HepG2 (cell line): ENCODE measurements at regions not wholly inside any gene's neighbourhood (a gene's known extent, or its start where the extent isn't known, plus 50 kb on each side); places are given as distances from the start of the nearest gene placed in this dataset.
A peak's percentile ranks its signal among the peaks of the same experiment; 100 is the strongest.

Source experiments
- ATAC-seq: fragments of 200-7000 bp; cut with Tn5 transposase; 3 replicates; pipeline ENCODE4 v1.9.1; 2020; ENCODE audit warnings: mild to moderate bottlenecking, moderate library complexity
- BruUV-seq: library from RNA; stranded (reverse); fragments of 400-500 nt; replicated peaks from 2 replicates; lab custom pipeline; 2021; lab: Mats Ljungman, UMichigan
- CTCF ChIA-PET: fragments of 300-600 bp; formaldehyde crosslinking; extraction: SDS; loops from one replicate; lab custom pipeline; 2021; ENCODE audit warnings: low total read pairs, inconsistent platforms, low intra/inter-chr PET ratio; lab: Yijun Ruan, JAX
- POLR2A ChIA-PET: fragments of 350-600 bp; sonication (Branson Sonifier 250); formaldehyde crosslinking; loops from one replicate; lab custom pipeline; 2020; ENCODE audit warnings: antibody characterized with exemption, inconsistent platforms; lab: Yijun Ruan, JAX
- DNase-seq: peaks from one replicate; pipeline ENCODE4 v3.0.0-alpha.2; 2015; ENCODE audit warnings: low spot score
- FAIRE-seq: peaks from 3 replicates; lab custom pipeline; 2011; peaks lifted over from hg19 to GRCh38; lab: Jason Lieb, UNC
- H2AFZ ChIP-seq: one replicate; pipeline ENCODE4 v1.6.1; 2011; ENCODE audit warnings: low read length, inconsistent platforms
- H3K27ac ChIP-seq: fragments of 300-600 bp; 3 replicates; pipeline ENCODE4 v1.8.0; 2011; ENCODE audit warnings: mixed run types, mild to moderate bottlenecking, mixed read lengths, low read length, inconsistent platforms; ENCODE audit not compliant: insufficient read depth; ENCODE audit errors: extremely low read length
- H3K27me3 ChIP-seq, 2 experiments: fragments of 200-600 bp in 1 of 2; 2 replicates in 1 of 2; 3 replicates in 1 of 2; pipeline versions ENCODE4 v1.6.0 to v1.8.0; 2011; ENCODE audit warnings: low read length in 2 of 2, mild to moderate bottlenecking in 2 of 2, moderate library complexity in 2 of 2, inconsistent platforms in 1 of 2; ENCODE audit not compliant: insufficient read depth in 2 of 2, control insufficient read depth in 1 of 2
- H3K36me3 ChIP-seq, 2 experiments: fragments of 200-600 bp in 1 of 2; replicated peaks in 1 of 2; 2 replicates in 1 of 2; 3 replicates in 1 of 2; pipeline versions ENCODE4 v1.5.1 to v1.8.0; 2011; ENCODE audit warnings: low read length in 2 of 2, inconsistent platforms in 1 of 2; ENCODE audit not compliant: insufficient read depth in 2 of 2, control insufficient read depth in 1 of 2
- H3K4me1 ChIP-seq: 2 replicates; pipeline ENCODE4 v1.5.1; 2012; ENCODE audit warnings: low read length, inconsistent platforms; ENCODE audit not compliant: insufficient read depth
- H3K4me2 ChIP-seq: 2 replicates; pipeline ENCODE4 v1.6.0; 2011; ENCODE audit warnings: low read depth, low read length, inconsistent platforms
- H3K4me3 ChIP-seq, 3 experiments: fragments of 200-600 bp in 1 of 3; sonication (generic), shearing (Covaris generic) in 1 of 3; replicated peaks in 1 of 3; 2 replicates each; pipeline ENCODE4 v1.5.1; 2011 to 2016; ENCODE audit warnings: low read length in 3 of 3, inconsistent platforms in 2 of 3, low read depth in 2 of 3, mild to moderate bottlenecking in 2 of 3, control low read depth in 1 of 3, mixed read lengths in 1 of 3; ENCODE audit not compliant: insufficient read depth in 1 of 3
- H3K79me2 ChIP-seq: one replicate; pipeline ENCODE4 v1.6.1; 2011; ENCODE audit warnings: low read length, inconsistent platforms; ENCODE audit not compliant: insufficient read depth
- H3K9ac ChIP-seq: 2 replicates; pipeline ENCODE4 v1.6.0; 2011; ENCODE audit warnings: mild to moderate bottlenecking, low read depth, low read length, inconsistent platforms; ENCODE audit not compliant: insufficient read depth
- H3K9me3 ChIP-seq: 2 replicates; pipeline ENCODE4 v1.5.1; 2012; ENCODE audit warnings: mild to moderate bottlenecking, low read length
- H4K20me1 ChIP-seq: 2 replicates; pipeline ENCODE4 v1.6.0; 2011; ENCODE audit warnings: inconsistent platforms, mild to moderate bottlenecking, low read length, moderate library complexity; ENCODE audit not compliant: insufficient read depth
- CENPT ChIP-seq: sonication (generic); formaldehyde crosslinking; IDR thresholded peaks from 2 replicates; pipeline ENCODE4 v1.8.0; 2022; ENCODE audit warnings: low read depth, mild to moderate bottlenecking, moderate library complexity, missing genetic modification reagents
- GATAD1 ChIP-seq: IDR thresholded peaks from 2 replicates; pipeline ENCODE4 v1.6.1; 2016; ENCODE audit warnings: missing genetic modification reagents, missing compliant biosample characterization
- KDM1A ChIP-seq: IDR thresholded peaks from 2 replicates; pipeline ENCODE4 v1.6.1; 2016; ENCODE audit warnings: missing compliant biosample characterization
- MXD3 ChIP-seq: IDR thresholded peaks from 2 replicates; pipeline ENCODE4 v1.6.1; 2016; ENCODE audit warnings: mild to moderate bottlenecking, missing biosample characterization, missing genetic modification reagents
- MYC ChIP-seq: sonication (generic); formaldehyde crosslinking; IDR thresholded peaks from 2 replicates; pipeline ENCODE4 v1.9.0; 2021; ENCODE audit warnings: missing genetic modification reagents, borderline replicate concordance
- RBM22 ChIP-seq: fragments of 200-400 bp; formaldehyde crosslinking; optimal IDR thresholded peaks from 2 replicates; pipeline ENCODE3; 2017; ENCODE audit warnings: mild to moderate bottlenecking, low read length, moderate library complexity
- SSRP1 ChIP-seq: IDR thresholded peaks from 2 replicates; pipeline ENCODE4 v1.6.1; 2016; ENCODE audit warnings: control low read depth
- YEATS2 ChIP-seq: sonication (generic); formaldehyde crosslinking; IDR thresholded peaks from 2 replicates; pipeline ENCODE4 v1.4.0; 2020; ENCODE audit warnings: missing genetic modification reagents, borderline replicate concordance
- ZNF441 ChIP-seq: sonication (generic); formaldehyde crosslinking; IDR thresholded peaks from 2 replicates; pipeline ENCODE4 v1.7.0; 2021; ENCODE audit warnings: missing genetic modification reagents, borderline replicate concordance
- WGBS: methylation state at CpG from one replicate; pipeline ENCODE4 v1.1.6; 2017; ENCODE audit warnings: low lambda C conversion rate; 5-methylcytosine and 5-hydroxymethylcytosine counted together
- in situ Hi-C: cut with HindIII; loops from 2 replicates; pipeline ENCODE4 v1.10.0; 2017; ENCODE audit warnings: low pct_unique_long_range_greater_than_20kb; ENCODE audit not compliant: extremely low pct_ligation_motif_present
- intact Hi-C: fragments of 100-400 bp; cut with micrococcal nuclease; formaldehyde crosslinking; loops from one replicate; pipeline ENCODE4 v1.10.0; 2022; ENCODE audit not compliant: unreplicated experiment
- TF ChIP-seq, protein P1 (sequence below): sonication (generic); formaldehyde crosslinking; IDR thresholded peaks from 2 replicates; pipeline ENCODE4 v1.8.1; 2023; ENCODE audit warnings: mild to moderate bottlenecking, missing genetic modification reagents, borderline replicate concordance
- TF ChIP-seq, protein P2 (sequence below): sonication (generic); formaldehyde crosslinking; IDR thresholded peaks from 2 replicates; pipeline ENCODE4 v1.4.0; 2020; ENCODE audit warnings: mild to moderate bottlenecking, missing genetic modification reagents
- TF ChIP-seq, protein P3 (sequence below): sonication (generic); formaldehyde crosslinking; IDR thresholded peaks from 2 replicates; pipeline ENCODE4 v1.4.0; 2020; ENCODE audit warnings: missing genetic modification reagents
- TF ChIP-seq, protein P4 (sequence below): sonication (generic); formaldehyde crosslinking; IDR thresholded peaks from 2 replicates; pipeline ENCODE4 v1.4.0; 2020; ENCODE audit warnings: missing genetic modification reagents
- TF ChIP-seq, protein P5 (sequence below): sonication (generic); formaldehyde crosslinking; IDR thresholded peaks from 2 replicates; pipeline ENCODE4 v1.5.0; 2020; ENCODE audit warnings: missing genetic modification reagents

DNA sequence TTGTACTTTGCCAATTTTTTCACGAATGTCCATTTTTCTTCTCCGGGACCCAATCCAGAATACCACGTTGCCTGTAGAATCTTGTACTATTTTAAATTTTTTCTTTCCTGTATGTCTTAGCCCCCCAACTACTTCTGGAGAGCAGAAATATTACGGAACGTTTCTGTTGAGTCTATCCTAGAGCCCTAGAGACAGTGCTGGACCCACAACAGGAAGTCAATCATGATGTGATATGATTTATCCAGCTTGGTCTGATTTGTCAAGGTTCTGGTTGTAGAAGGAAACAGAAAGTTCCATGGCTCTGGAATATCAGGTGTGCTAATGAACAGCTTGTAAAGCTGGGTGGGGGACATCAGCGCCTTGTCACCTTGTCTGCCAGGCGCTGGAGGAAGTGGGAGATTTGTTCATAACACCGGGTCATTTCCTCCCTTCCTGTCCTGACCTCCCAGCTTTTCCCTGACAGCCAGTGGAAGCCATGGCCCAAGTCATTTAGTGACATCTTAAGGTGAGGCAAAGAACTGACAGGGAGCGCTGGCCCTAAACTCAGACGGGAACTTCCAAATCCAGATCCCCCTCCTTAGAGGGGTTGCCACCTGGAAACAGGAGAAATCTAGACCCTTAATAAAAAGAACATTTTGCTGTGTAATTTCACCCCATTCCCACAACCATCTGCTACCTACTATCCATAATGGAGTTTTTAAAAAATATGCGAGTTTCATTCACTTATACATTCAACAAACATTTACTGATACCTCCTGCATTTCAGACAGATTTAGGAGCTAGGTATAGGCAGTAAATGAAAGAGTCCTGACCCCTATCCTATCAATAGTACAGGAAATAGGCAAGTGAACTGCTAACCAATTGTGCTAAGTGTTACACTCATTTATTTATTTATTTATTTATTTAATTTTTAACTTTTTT is 130.5 kb downstream of the ZFP64 start:
- peak; percentile 58 for FAIRE-seq
- intact Hi-C loops, result loop anchor here (5.0 kb wide), 1 partner anchor 59 kb away; no protein-coding TSS in a partner anchor
- DNase-seq, result peak; percentile 71
- in situ Hi-C loops, result no loop called here
- ChIA-PET POLR2A (no interaction called here), CTCF (interaction anchor here (1.7 to 2.2 kb wide), 2 partner anchors 95 to 422 kb away, joined by 5 to 10 read pairs; no protein-coding TSS in a partner anchor)
- Histone ChIP-seq H3K9me3 (peaks cover 15% of the 10 kb centered on the region), H3K4me1 (peaks cover 9% of the 10 kb centered on the region; the same call in 1 of the 2 replicates), H3K79me2 (no peaks in the 10 kb centered on the region), H3K4me3 (no peak overlapping the region; a peak in 1 of 6 replicates), H3K9ac (no peak overlapping the region), H3K36me3 (no peaks in the 10 kb centered on the region), H3K27ac (no peak overlapping the region), H4K20me1 (no peaks in the 10 kb centered on the region), H2AFZ (peak overlapping the region; percentile 82), H3K27me3 (no peaks in the 10 kb centered on the region), H3K4me2 (peak overlapping the region; percentile 51)
- ATAC-seq, result peak; percentile 96
- no TSS peak for BruUV-seq
- 39% methylated on average over 11 of the region's 11 CpGs for WGBS
- TF ChIP-seq CENPT, result no peak
- TF ChIP-seq GATAD1 (CRISPR knock-in tag), result peak; percentile 33; the same call in 1 of the 2 replicates
- no peak for TF ChIP-seq KDM1A
- no peak for TF ChIP-seq ZNF441 (CRISPR knock-in tag)
- peak; percentile 35; the same call in 1 of the 2 replicates for TF ChIP-seq YEATS2 (CRISPR knock-in tag)
- TF ChIP-seq, protein P1, sequence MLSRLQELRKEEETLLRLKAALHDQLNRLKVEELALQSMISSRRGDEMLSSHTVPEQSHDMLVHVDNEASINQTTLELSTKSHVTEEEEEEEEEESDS, result no peak
- TF ChIP-seq, protein P2, sequence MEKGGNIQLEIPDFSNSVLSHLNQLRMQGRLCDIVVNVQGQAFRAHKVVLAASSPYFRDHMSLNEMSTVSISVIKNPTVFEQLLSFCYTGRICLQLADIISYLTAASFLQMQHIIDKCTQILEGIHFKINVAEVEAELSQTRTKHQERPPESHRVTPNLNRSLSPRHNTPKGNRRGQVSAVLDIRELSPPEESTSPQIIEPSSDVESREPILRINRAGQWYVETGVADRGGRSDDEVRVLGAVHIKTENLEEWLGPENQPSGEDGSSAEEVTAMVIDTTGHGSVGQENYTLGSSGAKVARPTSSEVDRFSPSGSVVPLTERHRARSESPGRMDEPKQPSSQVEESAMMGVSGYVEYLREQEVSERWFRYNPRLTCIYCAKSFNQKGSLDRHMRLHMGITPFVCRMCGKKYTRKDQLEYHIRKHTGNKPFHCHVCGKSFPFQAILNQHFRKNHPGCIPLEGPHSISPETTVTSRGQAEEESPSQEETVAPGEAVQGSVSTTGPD, result no peak
- TF ChIP-seq, protein P3, sequence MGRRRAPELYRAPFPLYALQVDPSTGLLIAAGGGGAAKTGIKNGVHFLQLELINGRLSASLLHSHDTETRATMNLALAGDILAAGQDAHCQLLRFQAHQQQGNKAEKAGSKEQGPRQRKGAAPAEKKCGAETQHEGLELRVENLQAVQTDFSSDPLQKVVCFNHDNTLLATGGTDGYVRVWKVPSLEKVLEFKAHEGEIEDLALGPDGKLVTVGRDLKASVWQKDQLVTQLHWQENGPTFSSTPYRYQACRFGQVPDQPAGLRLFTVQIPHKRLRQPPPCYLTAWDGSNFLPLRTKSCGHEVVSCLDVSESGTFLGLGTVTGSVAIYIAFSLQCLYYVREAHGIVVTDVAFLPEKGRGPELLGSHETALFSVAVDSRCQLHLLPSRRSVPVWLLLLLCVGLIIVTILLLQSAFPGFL (CRISPR knock-in tag), result no peak
- TF ChIP-seq MYC (CRISPR knock-in tag), result no peak
- TF ChIP-seq, protein P4, sequence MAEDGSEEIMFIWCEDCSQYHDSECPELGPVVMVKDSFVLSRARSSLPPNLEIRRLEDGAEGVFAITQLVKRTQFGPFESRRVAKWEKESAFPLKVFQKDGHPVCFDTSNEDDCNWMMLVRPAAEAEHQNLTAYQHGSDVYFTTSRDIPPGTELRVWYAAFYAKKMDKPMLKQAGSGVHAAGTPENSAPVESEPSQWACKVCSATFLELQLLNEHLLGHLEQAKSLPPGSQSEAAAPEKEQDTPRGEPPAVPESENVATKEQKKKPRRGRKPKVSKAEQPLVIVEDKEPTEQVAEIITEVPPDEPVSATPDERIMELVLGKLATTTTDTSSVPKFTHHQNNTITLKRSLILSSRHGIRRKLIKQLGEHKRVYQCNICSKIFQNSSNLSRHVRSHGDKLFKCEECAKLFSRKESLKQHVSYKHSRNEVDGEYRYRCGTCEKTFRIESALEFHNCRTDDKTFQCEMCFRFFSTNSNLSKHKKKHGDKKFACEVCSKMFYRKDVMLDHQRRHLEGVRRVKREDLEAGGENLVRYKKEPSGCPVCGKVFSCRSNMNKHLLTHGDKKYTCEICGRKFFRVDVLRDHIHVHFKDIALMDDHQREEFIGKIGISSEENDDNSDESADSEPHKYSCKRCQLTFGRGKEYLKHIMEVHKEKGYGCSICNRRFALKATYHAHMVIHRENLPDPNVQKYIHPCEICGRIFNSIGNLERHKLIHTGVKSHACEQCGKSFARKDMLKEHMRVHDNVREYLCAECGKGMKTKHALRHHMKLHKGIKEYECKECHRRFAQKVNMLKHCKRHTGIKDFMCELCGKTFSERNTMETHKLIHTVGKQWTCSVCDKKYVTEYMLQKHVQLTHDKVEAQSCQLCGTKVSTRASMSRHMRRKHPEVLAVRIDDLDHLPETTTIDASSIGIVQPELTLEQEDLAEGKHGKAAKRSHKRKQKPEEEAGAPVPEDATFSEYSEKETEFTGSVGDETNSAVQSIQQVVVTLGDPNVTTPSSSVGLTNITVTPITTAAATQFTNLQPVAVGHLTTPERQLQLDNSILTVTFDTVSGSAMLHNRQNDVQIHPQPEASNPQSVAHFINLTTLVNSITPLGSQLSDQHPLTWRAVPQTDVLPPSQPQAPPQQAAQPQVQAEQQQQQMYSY (CRISPR knock-in tag), result no peak
- no peak for TF ChIP-seq RBM22
- no peak for TF ChIP-seq MXD3 (CRISPR knock-in tag)
- TF ChIP-seq, protein P5, sequence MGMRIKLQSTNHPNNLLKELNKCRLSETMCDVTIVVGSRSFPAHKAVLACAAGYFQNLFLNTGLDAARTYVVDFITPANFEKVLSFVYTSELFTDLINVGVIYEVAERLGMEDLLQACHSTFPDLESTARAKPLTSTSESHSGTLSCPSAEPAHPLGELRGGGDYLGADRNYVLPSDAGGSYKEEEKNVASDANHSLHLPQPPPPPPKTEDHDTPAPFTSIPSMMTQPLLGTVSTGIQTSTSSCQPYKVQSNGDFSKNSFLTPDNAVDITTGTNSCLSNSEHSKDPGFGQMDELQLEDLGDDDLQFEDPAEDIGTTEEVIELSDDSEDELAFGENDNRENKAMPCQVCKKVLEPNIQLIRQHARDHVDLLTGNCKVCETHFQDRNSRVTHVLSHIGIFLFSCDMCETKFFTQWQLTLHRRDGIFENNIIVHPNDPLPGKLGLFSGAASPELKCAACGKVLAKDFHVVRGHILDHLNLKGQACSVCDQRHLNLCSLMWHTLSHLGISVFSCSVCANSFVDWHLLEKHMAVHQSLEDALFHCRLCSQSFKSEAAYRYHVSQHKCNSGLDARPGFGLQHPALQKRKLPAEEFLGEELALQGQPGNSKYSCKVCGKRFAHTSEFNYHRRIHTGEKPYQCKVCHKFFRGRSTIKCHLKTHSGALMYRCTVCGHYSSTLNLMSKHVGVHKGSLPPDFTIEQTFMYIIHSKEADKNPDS (CRISPR knock-in tag), result no peak
- TF ChIP-seq SSRP1 (CRISPR knock-in tag), result no peak
